NCI-H2227 treated with DMSO at 0.1 percent for 48 hours (cell line): ENCODE measurements at regions not wholly inside any gene's neighbourhood (a gene's known extent, or its start where the extent isn't known, plus 50 kb on each side); places are given as distances from the start of the nearest gene placed in this dataset.

Source experiments
- DNase-seq: peaks from one replicate; lab custom pipeline; 2025; lab: John Stamatoyannopoulos, UW

DNA sequence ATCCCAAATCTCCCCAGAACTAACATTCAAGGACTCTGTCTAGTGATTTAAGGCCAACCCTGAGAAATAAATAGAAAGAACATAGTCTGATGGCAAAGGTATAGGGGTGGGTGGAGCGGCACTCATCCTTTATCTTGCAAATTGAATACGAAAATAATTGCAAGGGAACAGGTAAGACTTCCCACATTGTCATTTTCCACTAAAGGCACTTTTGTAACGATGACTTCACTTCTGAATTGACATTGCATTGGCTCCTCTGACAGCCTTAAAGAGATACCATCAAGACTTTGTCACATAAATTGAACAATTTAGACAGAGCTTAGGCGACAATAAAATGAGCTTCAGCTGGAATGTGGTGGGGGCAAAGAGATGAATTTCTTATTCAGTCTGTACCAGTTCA lies 75.3 kb upstream of the PLCL2 start:
- DNase-seq = no peak

DNA sequence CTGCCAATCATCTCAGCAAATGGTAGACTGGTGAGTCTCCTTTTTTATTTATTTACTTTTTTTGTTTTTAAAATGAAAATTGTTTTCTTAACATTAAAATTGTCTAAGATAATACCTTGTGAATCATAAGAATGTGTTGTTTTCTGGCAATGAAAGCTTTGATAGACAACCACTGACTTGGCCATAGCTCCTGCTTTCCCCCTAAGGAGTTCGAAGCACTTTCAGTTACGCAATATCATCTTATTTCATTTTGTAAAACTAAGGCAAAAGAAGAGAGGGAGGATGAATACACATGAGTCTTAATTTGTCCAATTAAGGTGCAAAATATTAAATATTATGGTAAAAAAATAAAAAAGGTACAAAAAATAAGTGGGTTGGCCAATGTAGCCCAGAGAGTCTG lies 74.8 kb upstream of the PLCL2 start:
- DNase-seq = no peak

DNA sequence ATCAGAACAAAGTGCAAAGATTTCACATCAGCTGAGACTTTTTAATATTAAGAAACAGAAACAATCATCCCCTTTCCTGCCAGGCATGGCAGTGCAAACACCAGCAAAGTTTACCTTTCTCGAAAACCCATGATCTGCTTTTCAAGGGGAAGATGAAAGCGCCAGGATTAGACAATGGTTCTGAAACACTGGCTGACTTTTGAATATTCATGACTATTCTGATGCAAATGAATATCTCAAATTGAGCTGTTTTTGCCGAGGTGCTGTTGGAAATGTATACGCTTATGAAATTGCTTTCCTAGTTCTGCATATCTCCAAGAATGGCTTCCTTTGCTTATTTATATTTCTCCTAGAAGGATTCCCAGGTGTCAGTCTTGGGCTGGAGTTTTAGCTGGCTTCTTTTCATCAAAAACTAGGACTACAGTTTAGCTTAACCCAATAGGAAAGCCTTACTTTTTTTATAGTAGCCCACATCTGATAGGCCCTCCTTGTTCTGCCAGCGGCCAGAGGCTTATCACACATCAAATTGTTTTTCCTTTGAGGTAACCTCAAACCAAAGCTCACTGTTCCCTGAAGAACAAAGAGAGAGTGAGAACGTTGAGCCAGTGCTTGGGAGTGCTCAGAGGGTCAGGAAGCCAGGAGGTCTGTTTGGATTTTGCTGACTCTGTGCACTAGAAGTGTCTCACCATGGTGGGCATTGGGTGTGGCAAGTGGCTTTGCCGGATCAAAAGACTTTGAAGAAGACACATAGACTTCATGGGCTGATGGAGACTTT lies 74.0 kb upstream of the PLCL2 start:
- no peak for DNase-seq

DNA sequence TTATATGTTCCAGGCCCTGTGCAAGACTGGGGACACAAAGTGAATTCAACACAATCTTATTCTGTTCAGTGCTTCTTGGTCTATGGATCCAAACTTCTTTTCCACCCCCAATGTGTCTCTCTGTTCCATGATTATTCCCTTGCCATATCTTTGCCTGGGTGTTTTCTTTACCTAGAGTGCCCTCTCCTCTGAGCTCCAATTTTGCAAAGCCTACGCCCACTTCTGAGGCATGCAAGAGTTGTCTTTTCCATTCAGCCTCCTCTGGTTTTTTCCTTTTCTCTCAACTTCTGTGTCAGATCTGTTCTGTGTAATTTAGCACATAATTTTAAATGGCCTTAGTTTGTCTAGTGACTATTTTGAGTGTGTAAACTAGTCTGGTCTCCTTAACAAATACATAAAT lies 72.8 kb upstream of the PLCL2 start:
- no peak for DNase-seq

DNA sequence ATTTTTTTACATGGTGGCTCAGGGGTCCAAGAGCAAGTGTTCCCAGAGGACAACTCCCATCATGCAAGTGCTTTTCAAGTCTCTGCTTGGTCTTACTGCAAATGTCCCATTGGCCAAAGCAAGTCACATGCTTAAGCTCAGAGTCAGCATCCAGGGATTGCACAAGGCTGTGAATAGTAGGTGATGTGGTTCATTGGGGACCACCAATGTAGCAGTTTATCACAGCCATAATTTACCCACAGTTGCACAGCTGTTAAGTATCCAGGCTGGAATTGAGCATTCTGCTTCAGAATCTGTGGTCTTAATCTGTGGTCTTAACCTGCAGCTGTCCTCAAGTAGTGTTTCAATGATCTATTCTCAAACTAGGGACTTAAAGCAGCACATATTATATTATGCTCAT lies 71.4 kb upstream of the PLCL2 start:
- DNase-seq = no peak

DNA sequence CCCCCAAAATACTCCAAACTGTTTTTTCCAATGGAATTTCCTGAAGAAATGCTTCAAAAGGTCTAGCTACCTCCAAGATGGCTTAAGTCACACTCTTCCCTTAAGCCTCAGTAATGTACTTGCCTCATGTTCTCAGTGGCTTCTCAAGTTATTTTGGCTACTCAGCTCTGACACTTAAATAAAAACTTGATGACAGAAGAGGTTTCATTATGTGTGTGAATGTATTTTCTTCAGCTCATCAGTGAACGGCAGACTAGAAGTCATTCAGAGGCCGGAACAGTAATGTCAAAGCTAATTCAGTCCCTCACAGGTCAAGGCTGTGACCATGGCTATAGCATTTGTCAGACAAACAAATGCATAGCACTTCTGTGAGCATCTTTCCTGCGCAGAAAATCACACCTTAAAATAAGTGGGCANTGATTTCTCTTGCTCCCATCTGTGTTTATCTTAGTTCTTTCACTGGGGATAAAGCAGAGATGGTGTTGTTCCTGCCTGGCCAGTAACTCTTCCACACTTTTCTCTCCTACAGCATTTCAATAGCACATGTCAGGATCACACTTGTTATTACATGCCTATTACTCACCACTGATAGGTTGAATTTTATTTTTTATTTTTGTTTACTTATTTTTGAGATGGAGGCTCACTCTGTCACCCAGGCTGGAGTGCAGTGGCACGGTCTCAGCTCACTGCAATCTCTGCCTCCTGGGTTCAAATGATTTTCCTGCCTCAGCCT lies 68.5 kb upstream of the PLCL2 start:
- no peak for DNase-seq

DNA sequence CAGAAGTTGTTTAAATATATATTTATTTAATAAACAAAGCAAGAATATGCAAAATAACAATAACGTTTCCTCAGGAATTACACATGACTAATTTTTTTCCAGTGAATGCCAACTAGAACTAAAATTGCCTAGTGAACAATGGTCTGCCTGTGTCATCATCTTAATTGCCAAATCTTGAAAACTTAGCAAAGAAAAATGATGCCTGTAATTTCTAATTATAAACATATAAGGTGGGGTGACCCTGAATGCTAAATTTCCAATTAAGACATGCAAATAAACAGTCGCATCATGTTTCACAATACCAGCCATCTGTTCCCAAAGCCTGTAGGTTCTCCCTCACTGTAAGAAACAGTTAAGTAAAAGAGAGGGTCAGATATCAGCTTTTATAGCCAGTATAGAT lies 67.6 kb upstream of the PLCL2 start:
- no peak for DNase-seq

DNA sequence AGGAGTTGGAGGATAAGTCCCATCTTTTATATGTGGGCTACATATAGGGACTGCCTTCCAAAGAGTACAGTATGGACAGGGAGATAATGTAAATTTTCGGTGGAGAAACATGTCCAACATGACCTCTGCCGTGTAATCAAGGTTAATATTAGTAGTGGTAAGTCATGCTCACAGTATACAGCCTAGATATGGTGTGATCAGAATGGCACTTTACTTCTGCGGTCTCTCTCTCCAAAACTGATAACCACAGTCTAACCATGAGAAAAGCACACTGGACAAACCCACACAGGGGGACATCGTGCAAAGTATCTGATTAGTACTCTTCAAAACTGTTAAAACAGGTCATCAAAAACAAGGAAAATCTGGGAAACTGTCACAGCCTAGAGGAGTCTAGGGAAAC lies 66.6 kb upstream of the PLCL2 start:
- DNase-seq = no peak

DNA sequence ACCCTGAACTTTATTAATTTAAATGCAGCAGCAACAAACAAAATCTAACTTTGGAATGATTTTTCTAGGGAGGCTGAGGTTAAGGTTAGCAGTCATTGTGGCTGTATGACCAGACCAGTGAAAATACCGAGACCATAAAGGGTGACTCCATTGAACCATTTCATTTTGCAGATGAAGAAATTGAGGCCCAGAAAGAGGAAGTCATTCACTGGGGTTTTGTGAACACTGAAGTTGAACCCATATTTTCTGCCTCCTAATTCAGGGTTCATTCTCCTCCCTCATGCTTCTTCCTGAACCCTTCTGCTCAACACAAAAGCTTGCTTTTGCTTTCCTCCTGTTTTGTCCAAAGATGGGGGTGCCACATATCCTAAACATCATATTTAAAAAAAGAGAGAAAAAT lies 65.8 kb upstream of the PLCL2 start:
- DNase-seq = no peak

DNA sequence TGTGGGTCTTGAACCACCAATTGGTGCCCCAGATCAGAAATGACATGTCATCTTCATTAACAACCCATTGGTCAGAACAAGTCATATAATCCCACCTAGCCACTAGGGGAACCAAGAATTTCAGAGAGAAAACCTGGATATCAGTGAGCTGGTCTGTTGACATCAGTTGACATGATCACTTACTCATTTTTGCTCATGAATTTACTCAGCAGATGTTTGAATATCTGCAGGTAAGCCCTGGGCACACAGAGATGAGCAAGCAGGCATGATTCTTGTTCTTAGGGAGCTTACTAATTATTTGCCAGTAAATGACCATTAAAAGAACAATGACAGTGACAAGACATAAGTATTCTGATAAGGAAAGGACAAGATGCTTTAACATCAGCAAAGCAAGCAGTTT lies 64.3 kb upstream of the PLCL2 start:
- DNase-seq = no peak

DNA sequence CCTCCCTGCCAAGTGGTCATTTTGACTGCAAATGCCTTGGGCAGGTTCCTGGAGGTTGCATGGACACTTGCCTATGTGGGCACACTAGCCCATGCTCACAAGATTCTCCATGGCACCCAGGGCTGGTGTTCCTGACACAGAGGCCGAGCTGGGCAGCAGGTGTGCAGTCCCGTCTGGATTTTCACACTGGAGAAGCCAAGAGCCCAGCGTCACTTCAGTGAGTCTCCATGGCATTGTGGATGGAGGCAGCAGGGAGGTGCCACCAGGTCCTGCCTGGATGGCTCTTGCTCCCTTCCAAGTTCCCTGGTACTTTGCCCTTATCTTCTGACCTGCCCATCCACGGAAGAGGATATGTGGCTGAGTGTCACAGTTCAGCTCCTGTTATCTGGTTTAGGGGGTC lies 63.7 kb upstream of the PLCL2 start:
- no peak for DNase-seq

DNA sequence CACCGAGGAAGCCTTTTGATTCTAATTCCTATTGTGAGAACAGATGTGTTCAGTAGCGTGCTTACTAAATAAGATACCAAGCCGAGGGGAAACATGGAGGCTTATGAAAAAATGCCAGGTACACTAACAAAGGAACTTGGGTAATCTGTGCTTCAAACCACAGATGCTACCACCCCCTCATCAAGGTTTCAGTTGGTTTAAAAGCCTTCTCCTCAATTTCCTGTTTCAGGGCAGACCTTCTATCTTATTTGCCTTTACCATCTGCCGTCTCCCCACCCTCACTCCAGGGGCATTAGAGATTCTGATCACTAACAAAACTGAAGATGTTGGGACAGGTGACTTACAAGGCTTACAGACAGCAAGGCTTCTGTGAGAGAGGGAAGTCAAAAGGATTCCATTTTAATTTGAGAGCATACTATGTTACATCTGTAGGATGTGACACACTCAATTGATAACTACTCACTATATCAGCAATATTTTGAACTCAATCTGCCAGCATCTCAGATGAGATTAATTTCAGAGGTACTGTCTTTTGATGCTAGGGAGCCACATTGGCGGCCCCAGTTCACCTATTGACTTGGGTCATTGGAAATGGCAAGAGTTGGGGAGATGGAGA lies 60.6 kb upstream of the PLCL2 start:
- no peak for DNase-seq

DNA sequence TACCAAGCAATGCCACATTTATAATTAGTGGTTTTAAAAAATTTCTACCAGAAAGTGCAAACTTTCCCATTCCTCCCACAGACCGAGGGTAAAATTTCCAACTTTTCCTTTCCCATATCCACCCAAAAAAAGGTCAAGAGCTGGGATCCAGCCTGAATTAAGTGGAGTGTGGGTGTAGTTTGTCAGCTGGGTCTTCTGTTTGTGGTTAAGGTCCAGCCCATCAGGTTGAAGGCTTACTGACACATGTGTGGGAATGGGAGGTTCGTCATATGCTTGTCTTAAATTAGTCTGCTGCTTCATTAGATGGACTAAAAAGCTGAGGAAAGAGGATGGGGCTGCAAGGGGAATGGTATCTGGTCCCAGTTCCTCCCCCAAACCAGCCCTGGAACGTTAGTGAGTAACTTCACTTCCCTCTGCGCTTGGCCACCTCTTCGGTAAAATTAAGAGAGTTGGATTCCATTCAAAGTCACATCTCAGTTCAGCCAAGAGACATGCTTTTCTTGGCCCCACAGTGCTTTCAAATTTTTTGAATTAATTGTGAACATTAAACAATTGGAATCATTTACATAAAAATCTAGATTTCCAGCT lies 59.0 kb upstream of the PLCL2 start:
- no peak for DNase-seq

DNA sequence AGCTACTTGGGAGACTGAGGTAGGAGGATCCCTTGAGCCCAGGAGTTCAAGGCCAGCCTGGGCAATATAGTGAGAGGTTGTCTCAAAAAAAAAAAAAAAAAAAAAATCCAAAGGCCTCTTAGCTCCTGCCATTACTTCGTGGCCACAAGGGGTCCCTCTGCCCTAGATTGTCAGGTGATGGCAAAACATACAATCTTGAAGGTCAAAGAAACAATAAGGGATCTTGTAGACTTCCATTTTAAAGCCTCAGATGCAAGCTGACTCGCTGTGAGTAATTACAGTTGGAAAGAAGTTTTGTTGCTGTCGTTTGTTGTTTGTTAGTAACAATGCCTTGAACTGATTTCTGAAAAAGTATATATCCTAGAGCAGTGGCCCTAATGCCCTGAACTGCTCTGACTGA lies 55.9 kb upstream of the PLCL2 start:
- no peak for DNase-seq

DNA sequence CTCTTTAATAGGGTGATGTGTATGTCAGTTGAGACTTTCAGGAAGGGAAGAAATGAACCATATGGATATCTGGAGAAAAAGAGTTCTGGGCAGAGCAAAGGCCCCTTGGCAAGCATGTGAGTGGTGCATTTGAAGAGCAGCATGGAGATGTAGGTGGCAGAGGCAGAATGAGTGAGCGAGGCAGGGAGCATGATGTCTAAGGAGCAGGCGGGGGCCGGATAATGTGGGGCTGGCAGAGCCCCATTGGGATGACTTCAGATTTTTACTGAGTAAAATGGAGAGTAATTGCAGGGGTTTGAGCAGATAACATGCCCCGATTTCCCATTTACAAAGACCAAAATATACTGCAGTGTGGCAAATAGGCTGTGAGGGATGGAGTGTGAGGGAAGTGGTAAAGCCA lies 52.9 kb upstream of the PLCL2 start:
- DNase-seq = no peak

DNA sequence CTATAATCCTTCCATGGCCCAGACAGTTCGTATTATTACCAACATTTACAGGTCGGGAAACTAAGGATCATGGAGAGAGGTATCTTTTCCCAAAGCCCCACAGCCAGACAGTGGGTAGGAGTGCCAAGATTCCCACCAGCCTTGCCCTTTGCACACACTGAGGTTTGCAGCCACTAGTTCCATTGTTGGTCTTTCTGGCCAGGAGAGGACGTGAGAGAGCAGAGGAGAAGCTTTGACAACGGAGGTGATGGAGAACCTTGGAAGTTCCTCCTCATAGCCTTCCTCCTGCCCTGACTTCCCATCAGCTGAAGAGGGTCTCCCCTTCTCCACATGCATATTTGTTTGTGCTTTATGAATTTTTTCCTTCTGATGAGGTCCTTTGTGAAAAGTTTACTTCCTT lies 50.5 kb upstream of the PLCL2 start:
- DNase-seq = no peak

DNA sequence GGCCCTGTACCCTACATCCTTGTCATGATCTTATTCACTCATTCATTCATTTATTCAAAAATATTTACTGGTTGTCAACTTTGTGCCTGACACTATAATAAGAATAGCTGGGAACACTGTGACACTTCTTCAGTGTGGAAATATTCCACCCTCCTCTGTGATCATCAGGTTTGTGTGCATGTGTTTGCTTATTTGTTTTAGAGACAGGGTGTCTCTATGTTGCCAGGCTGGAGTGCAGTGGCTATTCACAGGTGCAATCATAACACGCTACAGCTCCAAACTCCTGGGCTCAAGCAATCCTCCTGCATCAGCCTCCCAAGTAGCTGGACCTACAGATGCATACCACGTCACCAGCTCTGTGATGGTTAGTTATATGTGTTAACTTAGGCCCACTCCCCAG lies 50.0 kb upstream of the PLCL2 start:
- no peak for DNase-seq
